B cell (primary cell): ENCODE measurements at regions not wholly inside any gene's neighbourhood (a gene's known extent, or its start where the extent isn't known, plus 50 kb on each side); places are given as distances from the start of the nearest gene placed in this dataset.

Source experiments
- ATAC-seq: fragments of 200-7000 bp; cut with Tn5 transposase; one replicate; pipeline ENCODE4 v1.10.0; 2021; ENCODE audit warnings: low read depth, mild to moderate bottlenecking, moderate number of reproducible peaks, moderate library complexity
- CTCF ChIA-PET: fragments of 350-600 bp; sonication (Branson Sonifier 250); formaldehyde crosslinking; loops from one replicate; lab custom pipeline; 2021; ENCODE audit warnings: antibody characterized with exemption, inconsistent platforms; lab: Charles Lee
- POLR2A ChIA-PET: fragments of 350-600 bp; sonication (Branson Sonifier 250); formaldehyde crosslinking; loops from one replicate; lab custom pipeline; 2021; ENCODE audit warnings: antibody characterized with exemption; lab: Charles Lee
- DNase-seq: peaks from one replicate; pipeline ENCODE4 v3.0.0; 2013
- H2AFZ ChIP-seq: 2 replicates; pipeline ENCODE4 v1.6.1; 2012; ENCODE audit warnings: mild to moderate bottlenecking, low read depth, low read length; ENCODE audit not compliant: insufficient read depth, poor library complexity, severe bottlenecking
- H3K27ac ChIP-seq, 2 donors: 1 replicate in 1 of 2; 2 replicates in 1 of 2; pipeline ENCODE4 v1.5.1; 2012 to 2013; ENCODE audit warnings: low read length in 2 of 2, mild to moderate bottlenecking in 2 of 2, moderate library complexity in 1 of 2
- H3K27me3 ChIP-seq, 4 experiments: fragments of 200-600 bp in 1 of 4; sonication (generic) in 1 of 4; replicated peaks in 1 of 4; 1 replicate in 2 of 4; 2 replicates in 2 of 4; pipeline versions ENCODE4 v1.6.1 to v1.7.0; 2013 to 2016; ENCODE audit warnings: low read length in 3 of 4, mild to moderate bottlenecking in 2 of 4, mixed read lengths in 1 of 4, moderate library complexity in 1 of 4; ENCODE audit not compliant: insufficient read depth in 4 of 4, control insufficient read depth in 3 of 4; ENCODE audit errors: control extremely low read depth in 1 of 4
- H3K36me3 ChIP-seq, 2 experiments: replicated peaks in 1 of 2; 1 replicate in 1 of 2; 2 replicates in 1 of 2; pipeline versions ENCODE4 v1.6.1 to v1.7.1; 2013; ENCODE audit warnings: low read length in 1 of 2; ENCODE audit not compliant: insufficient read depth in 2 of 2, control insufficient read depth in 1 of 2; ENCODE audit errors: control extremely low read depth in 1 of 2, extremely low read depth in 1 of 2
- H3K4me1 ChIP-seq, 2 donors: fragments of 200-600 bp in 1 of 2; sonication (generic) in 1 of 2; 1 replicate in 1 of 2; 2 replicates in 1 of 2; pipeline versions ENCODE4 v1.5.1 to v1.6.1; 2013 to 2017; ENCODE audit warnings: low read length in 2 of 2; ENCODE audit not compliant: control insufficient read depth in 2 of 2, insufficient read depth in 2 of 2
- H3K4me2 ChIP-seq: replicated peaks from 2 replicates; pipeline ENCODE3; 2012; ENCODE audit warnings: mild to moderate bottlenecking, low read depth, low read length; ENCODE audit not compliant: poor library complexity, severe bottlenecking
- H3K4me3 ChIP-seq, 5 experiments: fragments of 200-600 bp in 1 of 5; sonication (generic) in 1 of 5; 1 replicate in 3 of 5; 2 replicates in 2 of 5; pipeline versions ENCODE4 v1.5.1 to v1.7.0; 2011 to 2016; ENCODE audit warnings: low read length in 4 of 5, mild to moderate bottlenecking in 4 of 5, low read depth in 2 of 5, control low read depth in 1 of 5, moderate library complexity in 1 of 5; ENCODE audit not compliant: insufficient read depth in 1 of 5; ENCODE audit errors: control extremely low read depth in 1 of 5, extremely low read depth in 1 of 5
- H3K79me2 ChIP-seq: fragments of 200-600 bp; sonication (generic); one replicate; pipeline ENCODE4 v1.6.0; 2016; ENCODE audit warnings: low read length; ENCODE audit not compliant: control insufficient read depth, insufficient read depth
- H3K9ac ChIP-seq: fragments of 200-600 bp; sonication (generic); 2 replicates; pipeline ENCODE4 v1.6.1; 2017; ENCODE audit warnings: mild to moderate bottlenecking, low read length, moderate library complexity
- H3K9me3 ChIP-seq, 3 donors: one replicate each; pipeline versions ENCODE4 v1.6.1 to v1.7.1; 2013; ENCODE audit warnings: low read length in 2 of 3; ENCODE audit not compliant: control insufficient read depth in 2 of 3, insufficient read depth in 1 of 3; ENCODE audit errors: control extremely low read depth in 1 of 3
- H4K20me1 ChIP-seq: 2 replicates; pipeline ENCODE4 v1.6.0; 2012; ENCODE audit warnings: mild to moderate bottlenecking, low read length; ENCODE audit not compliant: insufficient read depth, control insufficient read depth, poor library complexity, severe bottlenecking
- H3K27ac Mint-ChIP-seq: one replicate; pipeline ENCODE4 v1.8.0; 2021; ENCODE audit warnings: mixed read lengths
- H3K27me3 Mint-ChIP-seq: one replicate; pipeline ENCODE4 v1.8.0; 2021; ENCODE audit warnings: mixed read lengths
- H3K4me1 Mint-ChIP-seq: one replicate; pipeline ENCODE4 v1.8.0; 2021; ENCODE audit warnings: mixed read lengths
- H3K4me3 Mint-ChIP-seq: one replicate; pipeline ENCODE4 v1.8.0; 2021; ENCODE audit warnings: mixed read lengths
- H3K9me3 Mint-ChIP-seq: one replicate; pipeline ENCODE4 v1.8.0; 2022; ENCODE audit warnings: mixed read lengths; ENCODE audit not compliant: insufficient read depth
- EZH2 ChIP-seq: IDR thresholded peaks from 2 replicates; pipeline ENCODE4 v1.6.1; 2012; ENCODE audit warnings: borderline replicate concordance, low read depth, mild to moderate bottlenecking, moderate library complexity, low read length; ENCODE audit not compliant: insufficient read depth, poor library complexity, severe bottlenecking
- WGBS: methylation state at CpG from one replicate; pipeline ENCODE4 v1.1.5; 2013; ENCODE audit warnings: missing lambda C conversion rate; ENCODE audit not compliant: insufficient coverage; 5-methylcytosine and 5-hydroxymethylcytosine counted together
- intact Hi-C: fragments of 100-400 bp; cut with micrococcal nuclease; formaldehyde crosslinking; loops from one replicate; pipeline ENCODE4 v1.10.0; 2022
- TF ChIP-seq, protein P1 (sequence below): fragments of 200-600 bp; IDR thresholded peaks from one replicate; pipeline ENCODE4 v1.8.0; 2022; ENCODE audit warnings: antibody characterized with exemption, mild to moderate bottlenecking

- TF ChIP-seq, protein P1, sequence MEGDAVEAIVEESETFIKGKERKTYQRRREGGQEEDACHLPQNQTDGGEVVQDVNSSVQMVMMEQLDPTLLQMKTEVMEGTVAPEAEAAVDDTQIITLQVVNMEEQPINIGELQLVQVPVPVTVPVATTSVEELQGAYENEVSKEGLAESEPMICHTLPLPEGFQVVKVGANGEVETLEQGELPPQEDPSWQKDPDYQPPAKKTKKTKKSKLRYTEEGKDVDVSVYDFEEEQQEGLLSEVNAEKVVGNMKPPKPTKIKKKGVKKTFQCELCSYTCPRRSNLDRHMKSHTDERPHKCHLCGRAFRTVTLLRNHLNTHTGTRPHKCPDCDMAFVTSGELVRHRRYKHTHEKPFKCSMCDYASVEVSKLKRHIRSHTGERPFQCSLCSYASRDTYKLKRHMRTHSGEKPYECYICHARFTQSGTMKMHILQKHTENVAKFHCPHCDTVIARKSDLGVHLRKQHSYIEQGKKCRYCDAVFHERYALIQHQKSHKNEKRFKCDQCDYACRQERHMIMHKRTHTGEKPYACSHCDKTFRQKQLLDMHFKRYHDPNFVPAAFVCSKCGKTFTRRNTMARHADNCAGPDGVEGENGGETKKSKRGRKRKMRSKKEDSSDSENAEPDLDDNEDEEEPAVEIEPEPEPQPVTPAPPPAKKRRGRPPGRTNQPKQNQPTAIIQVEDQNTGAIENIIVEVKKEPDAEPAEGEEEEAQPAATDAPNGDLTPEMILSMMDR = no peak
- no peak for TF ChIP-seq EZH2
- Histone ChIP-seq H3K27ac (no peak overlapping the region), H3K27me3 (no peaks in the 10 kb centered on the region), H3K9me3 (no peaks in the 10 kb centered on the region), H3K79me2 (no peaks in the 10 kb centered on the region), H3K4me2 (no peak overlapping the region), H2AFZ (no peak overlapping the region), H3K4me3 (no peak overlapping the region), H3K36me3 (no peaks in the 10 kb centered on the region), H4K20me1 (no peaks in the 10 kb centered on the region), H3K4me1 (no peaks in the 10 kb centered on the region), H3K9ac (no peak overlapping the region)
- H3K27me3 Mint-ChIP-seq = no peaks in the 10 kb centered on the region
- no peak overlapping the region for H3K4me3 Mint-ChIP-seq
- ChIA-PET POLR2A (no interaction called here), CTCF (no interaction called here)
- no peak for ATAC-seq
- DNase-seq = no peak
- H3K4me1 Mint-ChIP-seq = no peaks in the 10 kb centered on the region
- intact Hi-C loops = no loop called here
- no peaks in the 10 kb centered on the region for H3K9me3 Mint-ChIP-seq
- no CpG with 5 or more reads among the region's 2 CpGs for WGBS
- no peak overlapping the region for H3K27ac Mint-ChIP-seq
Observed at GRCh38 chr11:106533046-106533445, 455.6 kb downstream of the AASDHPPT start.

DNA sequence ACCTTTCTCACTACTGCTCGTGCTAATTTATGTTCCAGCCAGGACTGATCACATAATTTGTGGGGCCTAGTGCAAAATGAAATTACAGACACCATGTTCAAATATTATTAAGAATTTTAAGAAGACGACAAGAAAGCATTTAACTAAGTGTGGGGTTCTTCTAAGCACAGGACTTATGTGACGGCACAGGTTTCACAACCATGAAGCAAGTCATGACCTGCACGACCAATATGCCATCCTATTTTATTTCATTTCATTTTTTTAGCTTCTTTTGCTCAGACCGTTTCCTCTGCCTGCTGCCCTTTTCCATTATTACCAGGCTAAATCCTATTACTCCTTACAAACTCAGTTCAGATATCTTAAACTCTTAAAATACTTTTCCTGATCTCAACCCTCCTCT is 462.5 kb downstream of the AASDHPPT start:
- WGBS = 84% methylated on average over 2 of the region's 5 CpGs
- no peak overlapping the region for H3K9ac ChIP-seq
- no peak overlapping the region for H2AFZ ChIP-seq
- Mint-ChIP-seq H3K27me3 (no peaks in the 10 kb centered on the region), H3K4me1 (no peaks in the 10 kb centered on the region), H3K9me3 (peaks cover 3% of the 10 kb centered on the region), H3K27ac (no peak overlapping the region), H3K4me3 (no peak overlapping the region)
- H3K36me3 ChIP-seq = no peaks in the 10 kb centered on the region
- POLR2A ChIA-PET = no interaction called here
- CTCF ChIA-PET = no interaction called here
- H3K4me1 ChIP-seq = no peaks in the 10 kb centered on the region
- H3K4me3 ChIP-seq = no peak overlapping the region
- no peaks in the 10 kb centered on the region for H3K27me3 ChIP-seq
- H3K4me2 ChIP-seq = no peak overlapping the region
- H4K20me1 ChIP-seq = no peaks in the 10 kb centered on the region
- H3K79me2 ChIP-seq = no peaks in the 10 kb centered on the region
- no peaks in the 10 kb centered on the region for H3K9me3 ChIP-seq
- no peak overlapping the region for H3K27ac ChIP-seq
- ATAC-seq (no peak), DNase-seq (no peak)
- no peak for TF ChIP-seq EZH2
- TF ChIP-seq, protein P1 = no peak
- intact Hi-C loops = no loop called here
